H1 (cell line): ENCODE measurements at regions not wholly inside any gene's neighbourhood (a gene's known extent, or its start where the extent isn't known, plus 50 kb on each side); places are given as distances from the start of the nearest gene placed in this dataset.

ENCODE experiments used
- CTCF ChIA-PET: fragments of 300-600 bp; sonication (Branson Sonifier 250); formaldehyde crosslinking; loops from one replicate; lab custom pipeline; 2021; ENCODE audit not compliant: partially characterized antibody; lab: Charles Lee
- POLR2A ChIA-PET: fragments of 300-600 bp; sonication (Branson Sonifier 250); formaldehyde crosslinking; loops from one replicate; lab custom pipeline; 2021; ENCODE audit warnings: inconsistent platforms; ENCODE audit not compliant: partially characterized antibody; lab: Charles Lee
- DNase-seq, 2 experiments: peaks; one replicate each; pipeline versions ENCODE4 v3.0.0 to v3.0.0-alpha.2; 2010 to 2022; ENCODE audit warnings: low spot score in 2 of 2, low read depth in 1 of 2, mixed read lengths in 1 of 2
- FAIRE-seq: peaks from 2 replicates; lab custom pipeline; 2011; peaks lifted over from hg19 to GRCh38; lab: Jason Lieb, UNC
- H2AFZ ChIP-seq: 2 replicates; pipeline ENCODE4 v1.8.1; 2012; ENCODE audit warnings: low read length, inconsistent platforms
- H2AK5ac ChIP-seq: 2 replicates; pipeline ENCODE4 v1.6.1; 2013; ENCODE audit warnings: low read depth, low read length
- H2BK120ac ChIP-seq: replicated peaks from 2 replicates; pipeline ENCODE3; 2013; ENCODE audit warnings: low read depth, low read length, inconsistent platforms
- H2BK12ac ChIP-seq: 2 replicates; pipeline ENCODE4 v1.6.1; 2013; ENCODE audit warnings: low read depth, low read length
- H2BK15ac ChIP-seq: 2 replicates; pipeline ENCODE4 v1.6.1; 2013; ENCODE audit warnings: low read length
- H2BK20ac ChIP-seq: 2 replicates; pipeline ENCODE4 v1.6.1; 2013; ENCODE audit warnings: low read length
- H2BK5ac ChIP-seq: 2 replicates; pipeline ENCODE4 v1.6.1; 2013; ENCODE audit warnings: low read depth, low read length
- H3K14ac ChIP-seq: 2 replicates; pipeline ENCODE4 v1.6.1; 2013; ENCODE audit warnings: inconsistent platforms; ENCODE audit not compliant: insufficient read length
- H3K18ac ChIP-seq: 2 replicates; pipeline ENCODE4 v1.6.1; 2013; ENCODE audit warnings: low read length; ENCODE audit errors: extremely low read depth
- H3K23ac ChIP-seq: 2 replicates; pipeline ENCODE4 v1.6.1; 2013; ENCODE audit warnings: inconsistent platforms; ENCODE audit not compliant: insufficient read length
- H3K23me2 ChIP-seq: 2 replicates; pipeline ENCODE4 v1.6.1; 2013; ENCODE audit warnings: low read depth, low read length
- H3K27ac ChIP-seq: 2 replicates; pipeline ENCODE4 v1.6.1; 2011; ENCODE audit warnings: low read depth, low read length, inconsistent platforms
- H3K27me3 ChIP-seq, 4 experiments: replicated peaks in 1 of 4; 1 replicate in 1 of 4; 2 replicates in 3 of 4; pipeline versions ENCODE4 v1.6.1 to v1.8.1; 2011 to 2013; ENCODE audit warnings: low read length in 3 of 4, mild to moderate bottlenecking in 3 of 4, inconsistent platforms in 2 of 4, mixed read lengths in 2 of 4, moderate library complexity in 1 of 4; ENCODE audit not compliant: control insufficient read depth in 3 of 4, insufficient read depth in 3 of 4; ENCODE audit errors: extremely low read depth in 1 of 4
- H3K36me3 ChIP-seq, 4 experiments: 2 replicates each; pipeline versions ENCODE4 v1.6.1 to v1.8.1; 2011 to 2013; ENCODE audit warnings: mild to moderate bottlenecking in 4 of 4, low read length in 3 of 4, moderate library complexity in 2 of 4, control low read depth in 1 of 4, inconsistent platforms in 1 of 4; ENCODE audit not compliant: insufficient read depth in 4 of 4, control insufficient read depth in 2 of 4
- H3K4ac ChIP-seq: replicated peaks from 2 replicates; pipeline ENCODE3; 2013; ENCODE audit warnings: low read length, low read depth, mixed read lengths, inconsistent platforms; ENCODE audit not compliant: insufficient read length
- H3K4me1 ChIP-seq, 4 experiments: replicated peaks in 1 of 4; 1 replicate in 1 of 4; 2 replicates in 3 of 4; pipeline versions ENCODE4 v1.6.1 to v1.8.1; 2011 to 2013; ENCODE audit warnings: low read length in 3 of 4, inconsistent platforms in 2 of 4, mixed read lengths in 1 of 4; ENCODE audit not compliant: insufficient read depth in 4 of 4, control insufficient read depth in 3 of 4
- H3K4me2 ChIP-seq, 2 experiments: 2 replicates each; pipeline versions ENCODE4 v1.6.1 to v1.8.1; 2011 to 2013; ENCODE audit warnings: low read depth in 2 of 2, low read length in 2 of 2, control low read depth in 1 of 2, inconsistent platforms in 1 of 2, mild to moderate bottlenecking in 1 of 2; ENCODE audit not compliant: insufficient read depth in 1 of 2
- H3K4me3 ChIP-seq, 4 experiments: fragments of 200-600, 300-600 bp in 1 of 4; sonication (generic), shearing (Covaris generic), sonication (Bioruptor Twin) in 1 of 4; 2 replicates each; pipeline versions ENCODE4 v1.5.1 to v1.8.1; 2011 to 2016; ENCODE audit warnings: low read length in 4 of 4, low read depth in 3 of 4, control low read depth in 2 of 4, inconsistent platforms in 2 of 4, mild to moderate bottlenecking in 2 of 4, mixed read lengths in 1 of 4, moderate library complexity in 1 of 4; ENCODE audit not compliant: insufficient read depth in 2 of 4; ENCODE audit errors: extremely low read depth in 1 of 4
- H3K56ac ChIP-seq: replicated peaks from 2 replicates; pipeline ENCODE3; 2013; ENCODE audit warnings: low read depth, mild to moderate bottlenecking, mixed read lengths, low read length, inconsistent platforms; ENCODE audit not compliant: insufficient read length
- H3K79me1 ChIP-seq: 2 replicates; pipeline ENCODE4 v1.6.1; 2013; ENCODE audit warnings: low read depth, low read length, control low read depth
- H3K79me2 ChIP-seq, 2 experiments: 2 replicates each; pipeline versions ENCODE4 v1.6.1 to v1.8.1; 2012 to 2013; ENCODE audit warnings: low read length in 2 of 2, mild to moderate bottlenecking in 2 of 2, inconsistent platforms in 1 of 2; ENCODE audit not compliant: insufficient read depth in 2 of 2, control insufficient read depth in 1 of 2
- H3K9ac ChIP-seq, 4 experiments: replicated peaks in 1 of 4; 1 replicate in 1 of 4; 2 replicates in 3 of 4; pipeline versions ENCODE4 v1.6.1 to v1.8.1; 2011 to 2013; ENCODE audit warnings: low read depth in 3 of 4, low read length in 3 of 4, control low read depth in 2 of 4, mild to moderate bottlenecking in 2 of 4, moderate library complexity in 2 of 4, inconsistent platforms in 1 of 4; ENCODE audit errors: extremely low read depth in 1 of 4
- H3K9me3 ChIP-seq, 2 experiments: 2 replicates each; pipeline versions ENCODE4 v1.6.1 to v1.8.1; 2012 to 2013; ENCODE audit warnings: mild to moderate bottlenecking in 2 of 2, moderate library complexity in 2 of 2, control low read depth in 1 of 2, inconsistent platforms in 1 of 2, low read depth in 1 of 2, low read length in 1 of 2, mixed read lengths in 1 of 2; ENCODE audit not compliant: insufficient read depth in 2 of 2
- H4K20me1 ChIP-seq, 2 experiments: replicated peaks in 1 of 2; 2 replicates each; pipeline versions ENCODE3 to v1.8.1; 2011 to 2013; ENCODE audit warnings: inconsistent platforms in 2 of 2, low read length in 2 of 2, mild to moderate bottlenecking in 1 of 2; ENCODE audit not compliant: insufficient read depth in 2 of 2, control insufficient read depth in 1 of 2
- H4K5ac ChIP-seq: 2 replicates; pipeline ENCODE4 v1.6.1; 2013; ENCODE audit warnings: low read length, low read depth, mixed read lengths, inconsistent platforms; ENCODE audit not compliant: insufficient read length
- H4K8ac ChIP-seq: 2 replicates; pipeline ENCODE4 v1.8.0; 2013; ENCODE audit warnings: mild to moderate bottlenecking, moderate library complexity, low read length, inconsistent platforms; ENCODE audit not compliant: insufficient read depth; ENCODE audit errors: extremely low read depth
- H4K91ac ChIP-seq: replicated peaks from 2 replicates; pipeline ENCODE3; 2013; ENCODE audit warnings: low read length, mixed read lengths, inconsistent platforms; ENCODE audit not compliant: insufficient read length
- CHD2 ChIP-seq: IDR thresholded peaks from 2 replicates; pipeline ENCODE4 v1.6.1; 2012; ENCODE audit warnings: low read length, improper control_type of control experiment
- CTCF ChIP-seq, 3 experiments: IDR thresholded peaks; 1 replicate in 2 of 3; 2 replicates in 1 of 3; pipeline versions ENCODE4 v1.5.1 to v1.6.1; 2011; ENCODE audit warnings: low read length in 3 of 3, mild to moderate bottlenecking in 3 of 3, inconsistent platforms in 2 of 3, low read depth in 1 of 3, moderate library complexity in 1 of 3; ENCODE audit not compliant: insufficient read depth in 1 of 3; ENCODE audit errors: control extremely low read depth in 1 of 3
- JUN ChIP-seq: IDR thresholded peaks from 2 replicates; pipeline ENCODE4 v1.6.1; 2011; ENCODE audit warnings: low read depth, mild to moderate bottlenecking, improper control_type of control experiment, low read length
- KDM4A ChIP-seq: IDR thresholded peaks from one replicate; pipeline ENCODE4 v1.7.1; 2012; ENCODE audit warnings: low read depth, mild to moderate bottlenecking, moderate library complexity, low read length, inconsistent platforms; ENCODE audit not compliant: severe bottlenecking
- PHF8 ChIP-seq: fragments of 200-600 bp; sonication (generic); conservative IDR thresholded peaks from 2 replicates; pipeline ENCODE4 v1.7.1; 2012; ENCODE audit warnings: low read depth, mild to moderate bottlenecking, inconsistent platforms, low read length, moderate library complexity
- RNF2 ChIP-seq: fragments of 200-900, 300-1000 bp; sonication (generic); IDR thresholded peaks from 2 replicates; pipeline ENCODE4 v1.7.1; 2016; ENCODE audit warnings: borderline replicate concordance, low read depth, mild to moderate bottlenecking, antibody characterized with exemption, low read length; ENCODE audit not compliant: poor library complexity, severe bottlenecking; ENCODE audit errors: missing control alignments
- SP4 ChIP-seq: IDR thresholded peaks from 2 replicates; pipeline ENCODE4 v1.6.1; 2012; ENCODE audit warnings: low read length, inconsistent platforms
- SUZ12 ChIP-seq: fragments of 200-600 bp; sonication (generic); IDR thresholded peaks from 2 replicates; pipeline ENCODE4 v1.6.1; 2012; ENCODE audit warnings: mild to moderate bottlenecking, inconsistent platforms, low read length, moderate library complexity, mixed read lengths
- YY1 ChIP-seq: IDR thresholded peaks from 2 replicates; pipeline ENCODE4 v1.6.1; 2011; ENCODE audit warnings: low read depth, mild to moderate bottlenecking, low read length

DNA sequence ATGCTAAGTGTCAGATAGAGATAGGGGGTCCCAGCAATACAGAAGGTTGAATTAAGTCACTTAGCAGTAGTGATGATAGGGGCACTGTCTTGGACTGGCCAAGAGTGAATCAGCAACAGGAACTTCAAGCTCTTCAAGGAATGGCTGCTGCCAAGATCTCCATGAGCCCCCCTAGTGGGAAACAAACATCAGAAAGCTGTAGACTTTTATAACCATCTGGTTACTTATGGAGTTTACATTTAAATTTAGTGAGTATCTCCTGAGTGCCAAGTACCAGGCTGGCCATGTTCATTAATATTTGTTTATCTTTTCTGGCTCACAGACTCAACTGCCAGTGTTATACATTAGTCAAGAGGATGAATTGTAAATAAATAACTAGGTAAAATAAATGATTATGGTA lies 327.3 kb downstream of the TTLL7 start:
- H2AFZ ChIP-seq, result no peak overlapping the region
- H3K23ac ChIP-seq, result no peak overlapping the region
- H2AK5ac ChIP-seq, result no peak overlapping the region
- no peaks in the 10 kb centered on the region for H3K36me3 ChIP-seq
- no peak overlapping the region for H2BK15ac ChIP-seq
- H4K5ac ChIP-seq, result no peak overlapping the region
- H2BK120ac ChIP-seq, result no peak overlapping the region
- ChIA-PET POLR2A (no interaction called here), CTCF (no interaction called here)
- no peaks in the 10 kb centered on the region; the same call in 1 of the 2 replicates for H3K23me2 ChIP-seq
- H3K56ac ChIP-seq, result no peak overlapping the region
- no peak overlapping the region for H2BK20ac ChIP-seq
- no peak overlapping the region for H2BK5ac ChIP-seq
- H3K79me2 ChIP-seq, result no peaks in the 10 kb centered on the region
- H3K27me3 ChIP-seq, result no peaks in the 10 kb centered on the region
- no peak overlapping the region for H3K4me2 ChIP-seq
- H3K4me3 ChIP-seq, result no peak overlapping the region
- DNase-seq (no peak), FAIRE-seq (no peak)
- H3K9me3 ChIP-seq, result peaks cover 3 to 7% of the 10 kb centered on the region in 2 experiments; a peak in 2 of 4 replicates
- H4K20me1 ChIP-seq, result no peaks in the 10 kb centered on the region
- H4K8ac ChIP-seq, result no peak overlapping the region
- H3K27ac ChIP-seq, result no peak overlapping the region
- H4K91ac ChIP-seq, result no peak overlapping the region
- H3K4me1 ChIP-seq, result no peaks in the 10 kb centered on the region
- H2BK12ac ChIP-seq, result no peak overlapping the region
- no peak for TF ChIP-seq RNF2
- TF ChIP-seq CTCF (IDR thresholded peaks at IDR 0.05; ENCODE audit: control extremely low read depth in 1 of 3, insufficient read depth in 1 of 3, low read depth in 1 of 3, low read length in 3 of 3), result no peak
- TF ChIP-seq SUZ12, result no peak
- no peak for TF ChIP-seq PHF8
- TF ChIP-seq KDM4A, result no peak
- TF ChIP-seq YY1, result no peak
- no peak for TF ChIP-seq SP4
- no peak for TF ChIP-seq JUN
- no peak for TF ChIP-seq CHD2
- H3K4ac ChIP-seq, result no peak overlapping the region
- H3K14ac ChIP-seq, result no peak overlapping the region
- no peaks in the 10 kb centered on the region for H3K79me1 ChIP-seq
- H3K18ac ChIP-seq, result no peak overlapping the region
- no peak overlapping the region for H3K9ac ChIP-seq
